ENCODE measurements at regions not wholly inside any gene's neighbourhood (a gene's known extent, or its start where the extent isn't known, plus 50 kb on each side); places are given as distances from the start of the nearest gene placed in this dataset.

- TF ChIP-seq, protein P1, sequence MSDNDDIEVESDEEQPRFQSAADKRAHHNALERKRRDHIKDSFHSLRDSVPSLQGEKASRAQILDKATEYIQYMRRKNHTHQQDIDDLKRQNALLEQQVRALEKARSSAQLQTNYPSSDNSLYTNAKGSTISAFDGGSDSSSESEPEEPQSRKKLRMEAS (IDR thresholded peaks at IDR 0.05; ENCODE audit: insufficient read depth, insufficient read length) = no peak
- TF ChIP-seq, protein P2, sequence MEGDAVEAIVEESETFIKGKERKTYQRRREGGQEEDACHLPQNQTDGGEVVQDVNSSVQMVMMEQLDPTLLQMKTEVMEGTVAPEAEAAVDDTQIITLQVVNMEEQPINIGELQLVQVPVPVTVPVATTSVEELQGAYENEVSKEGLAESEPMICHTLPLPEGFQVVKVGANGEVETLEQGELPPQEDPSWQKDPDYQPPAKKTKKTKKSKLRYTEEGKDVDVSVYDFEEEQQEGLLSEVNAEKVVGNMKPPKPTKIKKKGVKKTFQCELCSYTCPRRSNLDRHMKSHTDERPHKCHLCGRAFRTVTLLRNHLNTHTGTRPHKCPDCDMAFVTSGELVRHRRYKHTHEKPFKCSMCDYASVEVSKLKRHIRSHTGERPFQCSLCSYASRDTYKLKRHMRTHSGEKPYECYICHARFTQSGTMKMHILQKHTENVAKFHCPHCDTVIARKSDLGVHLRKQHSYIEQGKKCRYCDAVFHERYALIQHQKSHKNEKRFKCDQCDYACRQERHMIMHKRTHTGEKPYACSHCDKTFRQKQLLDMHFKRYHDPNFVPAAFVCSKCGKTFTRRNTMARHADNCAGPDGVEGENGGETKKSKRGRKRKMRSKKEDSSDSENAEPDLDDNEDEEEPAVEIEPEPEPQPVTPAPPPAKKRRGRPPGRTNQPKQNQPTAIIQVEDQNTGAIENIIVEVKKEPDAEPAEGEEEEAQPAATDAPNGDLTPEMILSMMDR (IDR thresholded peaks at IDR 0.05; ENCODE audit: extremely low read depth in 1 of 2, insufficient read depth in 1 of 2, low read depth in 1 of 2, low read length in 2 of 2) = no peak
Observed at GRCh38 chr10:46235705-46236545, 50.9 kb upstream of the ANTXRL start.

Data from endothelial cell of umbilical vein (primary cell).